DOHH2 (cell line): ENCODE measurements at regions not wholly inside any gene's neighbourhood (a gene's known extent, or its start where the extent isn't known, plus 50 kb on each side); places are given as distances from the start of the nearest gene placed in this dataset.

Source experiments
- EZH2phosphoT487 ChIP-seq: fragments of 200-600 bp; sonication (generic); IDR thresholded peaks from 2 replicates; pipeline ENCODE4 v1.6.1; 2017; ENCODE audit warnings: borderline replicate concordance, mild to moderate bottlenecking, antibody characterized with exemption, low read length, moderate library complexity, mixed read lengths
- TF ChIP-seq, protein P1 (sequence below): fragments of 200-600 bp; sonication (generic); IDR thresholded peaks from one replicate; pipeline ENCODE4 v1.5.1; 2014; ENCODE audit warnings: antibody characterized with exemption, mild to moderate bottlenecking, low read depth, low read length; ENCODE audit not compliant: poor library complexity, severe bottlenecking

DNA sequence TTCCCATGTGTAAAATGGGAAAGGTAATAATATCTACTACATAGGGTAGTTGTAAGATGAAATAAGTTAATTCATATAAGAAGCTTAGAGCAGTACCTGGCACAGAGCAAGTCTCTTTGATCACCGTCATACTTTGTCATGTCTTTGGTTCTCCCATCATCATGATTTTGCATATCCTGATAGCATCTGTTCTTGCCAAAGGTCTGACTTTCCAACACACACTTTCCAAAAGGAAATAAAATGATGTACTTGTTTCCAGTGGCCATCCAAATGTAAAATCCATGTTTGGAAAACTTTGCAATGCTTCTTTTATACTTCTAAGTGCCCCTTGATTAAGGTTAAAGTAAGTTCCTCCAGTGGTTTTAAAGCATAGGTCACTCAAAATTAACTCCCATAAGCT lies 266.9 kb upstream of the PTGER4 start:
- TF ChIP-seq, protein P1, sequence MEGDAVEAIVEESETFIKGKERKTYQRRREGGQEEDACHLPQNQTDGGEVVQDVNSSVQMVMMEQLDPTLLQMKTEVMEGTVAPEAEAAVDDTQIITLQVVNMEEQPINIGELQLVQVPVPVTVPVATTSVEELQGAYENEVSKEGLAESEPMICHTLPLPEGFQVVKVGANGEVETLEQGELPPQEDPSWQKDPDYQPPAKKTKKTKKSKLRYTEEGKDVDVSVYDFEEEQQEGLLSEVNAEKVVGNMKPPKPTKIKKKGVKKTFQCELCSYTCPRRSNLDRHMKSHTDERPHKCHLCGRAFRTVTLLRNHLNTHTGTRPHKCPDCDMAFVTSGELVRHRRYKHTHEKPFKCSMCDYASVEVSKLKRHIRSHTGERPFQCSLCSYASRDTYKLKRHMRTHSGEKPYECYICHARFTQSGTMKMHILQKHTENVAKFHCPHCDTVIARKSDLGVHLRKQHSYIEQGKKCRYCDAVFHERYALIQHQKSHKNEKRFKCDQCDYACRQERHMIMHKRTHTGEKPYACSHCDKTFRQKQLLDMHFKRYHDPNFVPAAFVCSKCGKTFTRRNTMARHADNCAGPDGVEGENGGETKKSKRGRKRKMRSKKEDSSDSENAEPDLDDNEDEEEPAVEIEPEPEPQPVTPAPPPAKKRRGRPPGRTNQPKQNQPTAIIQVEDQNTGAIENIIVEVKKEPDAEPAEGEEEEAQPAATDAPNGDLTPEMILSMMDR, result no peak
- TF ChIP-seq EZH2phosphoT487, result no peak
